ENCODE measurements at regions not wholly inside any gene's neighbourhood (a gene's known extent, or its start where the extent isn't known, plus 50 kb on each side); places are given as distances from the start of the nearest gene placed in this dataset.

DNA sequence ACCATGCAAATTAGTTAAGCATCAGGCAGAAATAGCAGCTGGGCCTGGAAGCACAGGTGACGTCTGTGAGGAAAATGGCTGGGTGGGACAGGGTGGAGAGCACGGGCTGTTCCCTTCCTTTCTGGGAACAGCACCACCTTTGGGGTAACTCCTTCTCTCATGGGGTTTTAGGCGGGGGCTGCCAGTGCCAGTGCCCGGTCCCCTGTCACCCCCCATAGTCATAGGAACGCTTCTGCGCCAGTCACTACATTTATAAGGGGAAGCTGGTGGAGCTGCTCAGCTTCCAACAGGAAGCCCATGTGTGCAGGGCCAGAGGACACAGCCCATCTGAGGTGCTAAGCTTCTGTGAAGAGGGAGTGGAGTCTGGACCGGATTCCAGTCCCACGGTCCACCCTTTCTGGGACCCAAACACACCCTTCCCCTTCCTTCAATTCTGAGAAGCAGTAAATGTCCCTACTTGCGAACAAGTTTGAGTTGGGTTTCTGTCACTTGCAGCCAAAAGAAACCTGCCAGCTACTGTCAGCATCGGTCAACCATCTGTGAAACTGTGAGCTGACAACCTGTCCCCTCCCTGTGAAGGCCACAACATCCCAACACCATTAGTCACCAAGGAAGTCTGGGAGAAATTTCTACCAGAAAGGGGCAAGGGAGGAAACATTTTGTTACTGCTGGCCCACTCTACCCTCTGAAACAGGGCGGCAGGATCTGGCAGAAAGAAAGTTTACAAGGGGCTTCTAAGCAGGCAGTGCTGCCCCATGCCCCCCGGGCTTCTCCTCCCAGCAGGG, 86.0 kb upstream of the AMZ2 start:
- H4K20me1 ChIP-seq (replicated peaks in 1 of 2; ENCODE audit: control insufficient read depth in 1 of 2, insufficient read depth in 2 of 2, low read length in 2 of 2) = no peaks in the 10 kb centered on the region
- H3K4me2 ChIP-seq (ENCODE audit: insufficient read depth in 1 of 2, low read depth in 2 of 2, low read length in 2 of 2) = no peak overlapping the region
- H2AFZ ChIP-seq (ENCODE audit: low read length) = no peak overlapping the region
- no peak overlapping the region for H2AK5ac ChIP-seq (ENCODE audit: low read depth, low read length)
- WGBS, 2 experiments (ENCODE audit: extremely low coverage in 1 of 2, insufficient coverage in 1 of 2, insufficient read length in 1 of 2, insufficient replicate concordance in 2 of 2, low coverage in 1 of 2, low lambda C conversion rate in 2 of 2, missing lambda C conversion rate in 1 of 2) = 90% methylated on average over 12 of the region's 12 CpGs; no CpG with 5 or more reads in 1 of the 2 experiments
- FAIRE-seq (no peak), DNase-seq (ENCODE audit: low read depth in 1 of 2, low spot score in 2 of 2) (no peak)
- H2BK20ac ChIP-seq (ENCODE audit: low read length) = no peak overlapping the region
- no peaks in the 10 kb centered on the region for H3K4me1 ChIP-seq (replicated peaks in 1 of 4; ENCODE audit: control insufficient read depth in 3 of 4, insufficient read depth in 4 of 4, low read length in 3 of 4)
- no peak overlapping the region for H2BK12ac ChIP-seq (ENCODE audit: low read depth, low read length)
- no peaks in the 10 kb centered on the region for H3K79me1 ChIP-seq (ENCODE audit: low read depth, low read length)
- no peak overlapping the region for H3K18ac ChIP-seq (ENCODE audit: extremely low read depth, low read length)
- H3K79me2 ChIP-seq (ENCODE audit: control insufficient read depth in 1 of 2, insufficient read depth in 2 of 2, low read length in 2 of 2) = no peaks in the 10 kb centered on the region
- H3K36me3 ChIP-seq (ENCODE audit: control insufficient read depth in 2 of 4, insufficient read depth in 4 of 4, low read length in 3 of 4) = no peaks in the 10 kb centered on the region
- H3K9ac ChIP-seq (replicated peaks in 1 of 4; ENCODE audit: extremely low read depth in 1 of 4, low read depth in 3 of 4, low read length in 3 of 4) = no peak overlapping the region
- no peak overlapping the region for H3K23ac ChIP-seq (ENCODE audit: insufficient read length)
- POLR2A ChIA-PET (ENCODE audit: partially characterized antibody) = no interaction called here
- no peak overlapping the region for H3K14ac ChIP-seq (ENCODE audit: insufficient read length)
- CTCF ChIA-PET (ENCODE audit: partially characterized antibody) = interaction anchor here (2.3 to 2.9 kb wide), 2 partner anchors 11 to 78 kb away, joined by 7 to 26 read pairs; no protein-coding TSS in a partner anchor
- no peak overlapping the region for H4K5ac ChIP-seq (ENCODE audit: insufficient read length, low read depth, low read length)
- H3K27me3 ChIP-seq (replicated peaks in 1 of 4; ENCODE audit: control insufficient read depth in 3 of 4, extremely low read depth in 1 of 4, insufficient read depth in 3 of 4, low read length in 3 of 4) = no peaks in the 10 kb centered on the region
- H3K4me3 ChIP-seq (ENCODE audit: extremely low read depth in 1 of 4, insufficient read depth in 2 of 4, low read depth in 3 of 4, low read length in 4 of 4) = no peak overlapping the region
- H2BK5ac ChIP-seq (ENCODE audit: low read depth, low read length) = no peak overlapping the region
- no peak for TF ChIP-seq GABPA (IDR thresholded peaks at IDR 0.05; ENCODE audit: borderline replicate concordance, insufficient read depth, low read length)
- TF ChIP-seq, protein P1, sequence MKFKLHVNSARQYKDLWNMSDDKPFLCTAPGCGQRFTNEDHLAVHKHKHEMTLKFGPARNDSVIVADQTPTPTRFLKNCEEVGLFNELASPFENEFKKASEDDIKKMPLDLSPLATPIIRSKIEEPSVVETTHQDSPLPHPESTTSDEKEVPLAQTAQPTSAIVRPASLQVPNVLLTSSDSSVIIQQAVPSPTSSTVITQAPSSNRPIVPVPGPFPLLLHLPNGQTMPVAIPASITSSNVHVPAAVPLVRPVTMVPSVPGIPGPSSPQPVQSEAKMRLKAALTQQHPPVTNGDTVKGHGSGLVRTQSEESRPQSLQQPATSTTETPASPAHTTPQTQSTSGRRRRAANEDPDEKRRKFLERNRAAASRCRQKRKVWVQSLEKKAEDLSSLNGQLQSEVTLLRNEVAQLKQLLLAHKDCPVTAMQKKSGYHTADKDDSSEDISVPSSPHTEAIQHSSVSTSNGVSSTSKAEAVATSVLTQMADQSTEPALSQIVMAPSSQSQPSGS (IDR thresholded peaks at IDR 0.05; ENCODE audit: low read length) = no peak
- no peak for TF ChIP-seq CREB1 (IDR thresholded peaks at IDR 0.05)
- no peak for TF ChIP-seq SP1 (IDR thresholded peaks at IDR 0.05; ENCODE audit: low read depth, low read length)
- H4K8ac ChIP-seq (ENCODE audit: extremely low read depth, insufficient read depth, low read length) = no peak overlapping the region
- no peak overlapping the region for H2BK120ac ChIP-seq (replicated peaks; ENCODE audit: low read depth, low read length)
- H4K91ac ChIP-seq (replicated peaks; ENCODE audit: insufficient read length, low read length) = no peak overlapping the region
- no peak overlapping the region for H3K4ac ChIP-seq (replicated peaks; ENCODE audit: insufficient read length, low read depth, low read length)
- no peaks in the 10 kb centered on the region for H3K9me3 ChIP-seq (ENCODE audit: insufficient read depth in 2 of 2, low read depth in 1 of 2, low read length in 1 of 2)
- H3K56ac ChIP-seq (replicated peaks; ENCODE audit: insufficient read length, low read depth, low read length) = no peak overlapping the region
- no peak overlapping the region for H3K27ac ChIP-seq (ENCODE audit: low read depth, low read length)
- H2BK15ac ChIP-seq (ENCODE audit: low read length) = no peak overlapping the region
- no peaks in the 10 kb centered on the region for H3K23me2 ChIP-seq (ENCODE audit: low read depth, low read length)

Data from H1 (cell line).